DOHH2 (cell line): ENCODE measurements at regions not wholly inside any gene's neighbourhood (a gene's known extent, or its start where the extent isn't known, plus 50 kb on each side); places are given as distances from the start of the nearest gene placed in this dataset.

Source experiments
- H3F3A ChIP-seq: fragments of 200-600 bp; sonication (generic), shearing (Covaris generic); 2 replicates; pipeline ENCODE4 v1.6.0; 2016; ENCODE audit warnings: antibody characterized with exemption, mild to moderate bottlenecking; ENCODE audit not compliant: control insufficient read depth, insufficient read depth
- H3K27ac ChIP-seq: fragments of 200-600 bp; sonication (generic); 2 replicates; pipeline ENCODE4 v1.5.1; 2014; ENCODE audit warnings: low read depth, mild to moderate bottlenecking, low read length, moderate library complexity
- H3K27me3 ChIP-seq: fragments of 200-600 bp; sonication (generic); 2 replicates; pipeline ENCODE4 v1.6.1; 2014; ENCODE audit warnings: mild to moderate bottlenecking, low read length, mixed read lengths; ENCODE audit not compliant: control insufficient read depth
- H3K36me3 ChIP-seq: fragments of 200-600 bp; sonication (generic); 2 replicates; pipeline ENCODE4 v1.6.1; 2014; ENCODE audit warnings: mild to moderate bottlenecking, low read length, moderate library complexity, mixed read lengths; ENCODE audit not compliant: control insufficient read depth
- H3K4me1 ChIP-seq: fragments of 200-600 bp; sonication (generic); 2 replicates; pipeline ENCODE4 v1.6.1; 2014; ENCODE audit warnings: mild to moderate bottlenecking, low read length, mixed read lengths; ENCODE audit not compliant: control insufficient read depth
- H3K4me2 ChIP-seq: fragments of 200-600 bp; sonication (generic); 2 replicates; pipeline ENCODE4 v1.6.0; 2014; ENCODE audit warnings: mild to moderate bottlenecking, low read length, moderate library complexity
- H3K4me3 ChIP-seq: fragments of 200-600 bp; sonication (generic); 2 replicates; pipeline ENCODE4 v1.5.1; 2014; ENCODE audit warnings: mild to moderate bottlenecking, low read length, mixed read lengths
- H3K79me2 ChIP-seq: fragments of 200-600 bp; sonication (generic); 2 replicates; pipeline ENCODE4 v1.6.1; 2014; ENCODE audit warnings: mild to moderate bottlenecking, low read length, mixed read lengths; ENCODE audit not compliant: control insufficient read depth
- H3K9me2 ChIP-seq: fragments of 200-600 bp; sonication (generic); replicated peaks from 2 replicates; pipeline ENCODE4 v1.6.1; 2014; ENCODE audit warnings: mild to moderate bottlenecking, low read length, mixed read lengths; ENCODE audit not compliant: control insufficient read depth
- H3K9me3 ChIP-seq: fragments of 200-600 bp; sonication (generic); 2 replicates; pipeline ENCODE4 v1.6.1; 2014; ENCODE audit warnings: antibody characterized with exemption, low read length, mixed read lengths; ENCODE audit not compliant: control insufficient read depth, insufficient read depth
- H4K20me1 ChIP-seq: fragments of 200-600 bp; sonication (generic); 2 replicates; pipeline ENCODE4 v1.6.0; 2014; ENCODE audit warnings: low read depth, mild to moderate bottlenecking, antibody characterized with exemption, low read length, moderate library complexity; ENCODE audit not compliant: control insufficient read depth, insufficient read depth
- CTCF ChIP-seq: fragments of 200-600 bp; sonication (generic); IDR thresholded peaks from one replicate; pipeline ENCODE4 v1.5.1; 2014; ENCODE audit warnings: antibody characterized with exemption, mild to moderate bottlenecking, low read depth, low read length; ENCODE audit not compliant: poor library complexity, severe bottlenecking
- EZH2phosphoT487 ChIP-seq: fragments of 200-600 bp; sonication (generic); IDR thresholded peaks from 2 replicates; pipeline ENCODE4 v1.6.1; 2017; ENCODE audit warnings: borderline replicate concordance, mild to moderate bottlenecking, antibody characterized with exemption, low read length, moderate library complexity, mixed read lengths

- H3K9me3 ChIP-seq, result no peaks in the 10 kb centered on the region
- H3F3A ChIP-seq, result no peaks in the 10 kb centered on the region
- TF ChIP-seq CTCF, result no peak
- TF ChIP-seq EZH2phosphoT487, result no peak
- H3K27me3 ChIP-seq, result no peaks in the 10 kb centered on the region
- H3K36me3 ChIP-seq, result no peaks in the 10 kb centered on the region
- H3K27ac ChIP-seq, result no peak overlapping the region
- no peaks in the 10 kb centered on the region for H3K4me1 ChIP-seq
- H3K4me3 ChIP-seq, result no peak overlapping the region
- no peaks in the 10 kb centered on the region for H3K9me2 ChIP-seq
- no peak overlapping the region for H3K4me2 ChIP-seq
- H4K20me1 ChIP-seq, result no peaks in the 10 kb centered on the region
- H3K79me2 ChIP-seq, result no peaks in the 10 kb centered on the region
These were observed 423.7 kb downstream of the C3orf38 start for GRCh38 chr3:88573472-88573871.

GRCh38 chr3:88574146-88574545, 424.4 kb downstream of the C3orf38 start:
- Histone ChIP-seq H4K20me1 (no peaks in the 10 kb centered on the region), H3F3A (no peaks in the 10 kb centered on the region), H3K79me2 (no peaks in the 10 kb centered on the region), H3K9me3 (no peaks in the 10 kb centered on the region), H3K4me1 (no peaks in the 10 kb centered on the region), H3K4me2 (no peak overlapping the region), H3K36me3 (no peaks in the 10 kb centered on the region), H3K27ac (no peak overlapping the region), H3K4me3 (no peak overlapping the region), H3K27me3 (no peaks in the 10 kb centered on the region), H3K9me2 (no peaks in the 10 kb centered on the region)
- no peak for TF ChIP-seq EZH2phosphoT487
- TF ChIP-seq CTCF, result no peak

- H3K9me3 ChIP-seq, result no peaks in the 10 kb centered on the region
- no peaks in the 10 kb centered on the region for H3K27me3 ChIP-seq
- TF ChIP-seq CTCF (no peak), EZH2phosphoT487 (no peak)
- no peaks in the 10 kb centered on the region for H3K4me1 ChIP-seq
- no peaks in the 10 kb centered on the region for H3K79me2 ChIP-seq
- no peaks in the 10 kb centered on the region for H4K20me1 ChIP-seq
- H3K4me3 ChIP-seq, result no peak overlapping the region
- no peaks in the 10 kb centered on the region for H3K9me2 ChIP-seq
- H3F3A ChIP-seq, result no peaks in the 10 kb centered on the region
- H3K36me3 ChIP-seq, result no peaks in the 10 kb centered on the region
- H3K27ac ChIP-seq, result no peak overlapping the region
- no peak overlapping the region for H3K4me2 ChIP-seq
These were observed 434.7 kb downstream of the C3orf38 start for GRCh38 chr3:88584451-88584850.
